GM19099 (cell line): ENCODE measurements at regions not wholly inside any gene's neighbourhood (a gene's known extent, or its start where the extent isn't known, plus 50 kb on each side); places are given as distances from the start of the nearest gene placed in this dataset.

Experiments
- POLR2A ChIP-seq: IDR thresholded peaks from 3 replicates; pipeline ENCODE4 v1.6.1; 2011; ENCODE audit warnings: low read depth; ENCODE audit not compliant: insufficient read length; ENCODE audit errors: extremely low read depth

DNA sequence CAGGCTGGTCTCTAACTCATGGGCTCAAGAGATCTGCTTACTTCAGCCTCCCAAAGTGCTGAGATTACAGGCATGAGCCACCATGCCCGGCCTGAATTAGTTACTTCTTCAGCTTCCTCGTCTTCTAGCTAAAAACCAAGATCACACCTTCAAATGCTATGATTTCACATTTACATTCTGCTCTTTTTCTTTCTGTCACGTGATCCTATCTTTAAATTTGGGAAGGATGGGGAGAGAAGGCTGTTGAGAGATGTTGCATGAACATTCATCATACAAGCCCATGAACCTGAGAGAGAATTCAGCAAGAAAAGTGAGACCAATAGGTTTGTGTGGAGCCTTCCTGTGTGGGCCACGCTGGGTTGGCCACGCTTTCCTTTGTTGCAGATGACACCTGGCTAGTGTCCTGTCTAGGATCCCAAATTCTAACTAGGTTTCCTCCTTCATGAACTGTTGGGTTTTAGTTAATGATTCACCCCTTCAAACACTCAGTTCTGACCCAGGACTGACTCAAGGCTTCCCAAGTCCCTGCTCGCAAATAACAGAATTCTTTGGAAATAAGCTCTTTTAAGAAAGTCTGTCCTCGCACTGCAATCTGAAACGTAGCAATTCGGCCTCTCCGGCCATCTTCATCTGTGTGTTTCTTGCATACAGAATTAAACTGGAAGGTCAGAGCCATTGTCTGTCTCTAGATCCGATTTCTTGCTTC lies 57.3 kb upstream of the CREB1 start:
- no peak for TF ChIP-seq POLR2A

DNA sequence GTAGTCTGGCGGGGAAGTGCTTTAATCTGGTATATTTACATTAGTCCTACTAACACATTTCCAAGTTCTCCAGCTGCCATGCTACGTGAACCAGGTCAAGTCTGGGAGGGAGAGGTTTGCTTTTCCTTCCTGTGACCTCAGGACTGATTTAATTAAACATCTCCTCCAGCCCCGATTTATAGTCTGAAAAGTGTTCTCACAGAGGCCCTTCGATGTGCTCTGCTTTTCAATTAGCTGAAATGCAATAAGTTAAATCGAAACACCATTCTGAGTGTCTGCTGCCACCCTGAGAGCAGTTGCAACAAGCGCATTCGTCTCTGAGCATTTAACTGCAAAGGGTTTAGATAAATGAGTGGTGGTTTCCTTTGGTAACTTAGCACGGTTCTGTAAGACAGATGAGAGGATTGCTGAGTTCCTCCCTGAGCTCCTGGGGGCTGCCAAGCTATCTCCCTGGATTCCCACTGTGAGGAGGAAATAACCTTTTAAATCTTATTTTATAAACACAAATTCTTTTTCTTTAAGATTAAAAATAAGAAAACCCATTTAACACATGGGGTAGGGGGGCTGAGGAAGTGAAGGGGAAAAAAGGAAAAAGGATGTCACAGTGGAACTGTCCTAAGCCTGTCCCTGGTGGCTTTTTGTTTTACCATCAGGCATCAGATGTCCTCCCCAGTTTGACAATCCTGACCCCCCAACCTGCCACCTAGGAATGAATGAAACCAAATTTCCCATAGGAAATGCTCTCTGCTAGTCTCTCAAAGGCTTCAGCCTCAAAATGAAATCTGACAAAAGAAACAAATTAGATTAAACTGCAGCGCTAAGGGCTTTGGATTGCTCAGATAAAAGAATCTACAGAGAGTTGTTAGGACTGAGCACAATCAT lies 56.5 kb upstream of the CREB1 start:
- TF ChIP-seq POLR2A: no peak

DNA sequence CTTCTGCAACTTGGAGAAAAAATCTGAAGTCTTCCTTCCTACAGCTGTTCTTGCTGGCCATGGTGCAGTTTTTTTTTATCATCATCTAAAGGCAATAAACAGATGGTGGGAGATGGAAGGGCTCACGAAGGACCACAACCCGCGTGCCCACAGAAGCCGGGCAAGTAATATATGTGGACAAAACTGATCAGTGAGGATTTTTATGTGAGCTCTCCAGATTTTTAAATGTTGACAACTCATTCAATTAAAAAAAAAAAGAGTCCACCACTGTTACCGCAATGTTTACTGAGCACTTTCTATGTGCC lies 55.9 kb upstream of the CREB1 start:
- TF ChIP-seq POLR2A: no peak

DNA sequence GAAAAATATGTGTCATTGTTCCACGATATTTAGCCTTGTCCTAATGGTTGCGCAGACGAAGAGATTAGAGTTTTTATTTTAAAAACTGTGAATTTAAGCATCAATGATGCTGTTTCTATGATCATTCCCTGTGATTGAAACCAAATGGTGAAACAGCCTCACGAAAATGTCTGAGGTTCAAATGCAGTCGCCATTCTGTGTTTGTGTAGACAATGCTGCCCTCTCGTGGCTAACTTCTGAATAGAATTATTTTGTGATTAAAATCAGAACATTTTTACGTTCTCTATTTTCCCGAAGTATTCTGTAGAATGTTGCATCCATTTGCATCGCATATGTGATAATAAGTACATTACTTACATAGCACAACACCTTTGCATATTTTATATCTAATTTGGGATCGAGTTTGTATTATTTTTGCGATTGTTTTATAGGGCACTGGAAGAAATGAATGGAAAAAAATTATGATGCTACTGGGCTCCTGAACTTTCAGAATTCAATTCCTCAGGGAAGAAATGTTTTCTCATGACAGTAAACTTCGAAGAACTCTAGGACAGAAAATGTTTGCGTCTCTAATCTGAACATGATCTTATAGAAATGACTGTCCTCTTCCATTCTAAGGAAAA lies 54.8 kb upstream of the CREB1 start:
- no peak for TF ChIP-seq POLR2A

DNA sequence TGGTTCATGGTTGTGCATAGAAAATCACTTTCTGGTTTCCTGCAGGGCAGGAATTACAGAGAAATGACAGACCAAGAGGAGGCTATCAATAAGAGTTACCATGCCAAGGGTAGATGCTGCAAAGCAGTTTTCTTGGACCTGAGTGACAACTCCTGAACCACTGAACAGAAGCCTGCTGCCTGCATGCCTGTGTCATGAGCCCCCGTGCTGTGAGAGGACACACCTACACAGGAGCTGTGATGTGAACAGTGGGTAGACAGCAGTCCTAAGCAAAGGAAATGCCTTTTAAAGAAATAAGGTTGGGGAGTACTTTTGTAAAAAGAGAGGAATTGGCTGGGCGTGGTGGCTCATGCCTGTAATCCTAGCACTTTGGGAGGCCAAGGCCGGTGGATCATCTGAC lies 54.2 kb upstream of the CREB1 start:
- no peak for TF ChIP-seq POLR2A

DNA sequence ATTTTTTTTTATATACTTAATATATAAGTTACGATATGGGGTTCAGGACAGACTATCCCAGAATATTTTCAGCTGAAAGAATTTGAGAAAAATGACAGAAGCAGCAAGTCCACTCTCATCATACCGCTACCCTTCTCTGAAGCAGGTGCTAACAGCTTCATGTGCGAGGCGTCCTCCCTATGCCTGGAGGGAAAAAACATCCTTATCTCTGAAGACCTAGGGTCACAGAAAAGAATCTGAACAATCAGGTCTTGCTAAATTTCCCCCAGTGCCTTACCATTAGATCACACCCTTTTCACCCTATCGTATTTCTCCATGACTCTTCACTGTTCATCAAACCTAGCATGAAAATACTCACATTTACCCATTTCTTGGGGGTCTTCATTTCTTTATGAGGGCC lies 51.9 kb upstream of the CREB1 start:
- TF ChIP-seq POLR2A: no peak

DNA sequence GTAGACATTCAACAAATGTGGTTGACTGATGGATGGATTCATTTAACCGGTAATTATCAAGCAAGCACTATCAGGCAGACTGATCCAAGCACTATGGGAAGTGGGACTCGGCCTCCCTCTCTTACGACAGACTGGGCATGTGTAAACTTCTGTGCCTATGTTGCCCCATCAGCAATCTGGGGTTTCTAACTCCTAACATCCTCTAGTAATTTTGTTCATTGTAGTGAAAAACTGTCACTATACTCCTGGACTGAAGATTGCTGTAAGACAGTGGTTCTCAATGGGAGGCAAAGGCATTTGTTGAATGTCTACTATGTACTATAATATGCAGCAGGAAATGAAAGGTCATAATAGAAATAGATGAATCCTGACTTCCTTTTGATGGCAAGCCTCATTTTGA lies 51.2 kb upstream of the CREB1 start:
- TF ChIP-seq POLR2A: no peak

DNA sequence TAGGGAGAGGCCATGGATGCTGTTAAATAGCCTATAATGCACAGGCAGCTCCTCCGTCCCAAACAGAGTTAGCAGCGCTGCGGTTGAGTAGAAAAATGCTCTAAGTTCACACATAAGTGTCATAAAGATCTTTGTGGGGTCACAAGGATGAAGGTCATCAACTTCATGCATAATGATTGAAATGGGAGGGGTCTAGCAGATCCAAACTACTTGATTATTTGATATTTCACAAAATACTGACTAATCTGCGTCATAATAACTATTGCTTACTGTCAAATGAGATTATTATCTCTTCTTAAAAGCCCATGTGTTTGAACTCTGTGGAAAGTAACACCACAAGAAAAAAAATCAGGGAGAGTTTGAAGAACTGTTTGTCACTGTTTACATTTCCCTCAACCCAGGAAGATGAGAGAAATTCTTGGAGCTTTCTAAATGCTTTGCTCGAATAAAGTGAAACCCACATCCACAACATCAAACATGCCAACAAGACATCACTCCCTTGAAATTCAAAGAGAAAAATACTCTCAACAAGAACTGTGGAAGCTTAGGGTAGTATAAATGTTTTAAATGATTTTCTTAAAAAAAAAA lies 50.5 kb upstream of the CREB1 start:
- no peak for TF ChIP-seq POLR2A
